WTC11 (cell line): ENCODE measurements at regions not wholly inside any gene's neighbourhood (a gene's known extent, or its start where the extent isn't known, plus 50 kb on each side); places are given as distances from the start of the nearest gene placed in this dataset.

Experiments used
- ATF3 ChIP-seq: sonication (generic); formaldehyde crosslinking; conservative IDR thresholded peaks from 2 replicates; pipeline ENCODE4 v1.8.1; 2022; ENCODE audit warnings: mild to moderate bottlenecking, missing genetic modification reagents
- CTCF ChIP-seq: fragments of 200-600 bp; IDR thresholded peaks from 2 replicates; pipeline ENCODE4 v1.8.0; 2022; ENCODE audit warnings: antibody characterized with exemption
- EMX1 ChIP-seq: fragments of 250-450 bp; sonication (Bioruptor Pico); IDR thresholded peaks from 2 replicates; pipeline ENCODE4 v1.8.0; 2021; ENCODE audit warnings: mild to moderate bottlenecking
- IRF2 ChIP-seq: sonication (generic); formaldehyde crosslinking; IDR thresholded peaks from 2 replicates; pipeline ENCODE4 v1.8.0; 2022; ENCODE audit warnings: low read depth, missing genetic modification reagents, borderline replicate concordance
- JUN ChIP-seq: sonication (generic); formaldehyde crosslinking; IDR thresholded peaks from 2 replicates; pipeline ENCODE4 v1.8.0; 2023; ENCODE audit warnings: mild to moderate bottlenecking, missing genetic modification reagents
- KAT7 ChIP-seq: sonication (generic); formaldehyde crosslinking; IDR thresholded peaks from 2 replicates; pipeline ENCODE4 v1.8.1; 2023; ENCODE audit warnings: missing genetic modification reagents, mild to moderate bottlenecking, borderline replicate concordance
- SP1 ChIP-seq: sonication (generic); formaldehyde crosslinking; conservative IDR thresholded peaks from 2 replicates; pipeline ENCODE4 v1.8.1; 2022; ENCODE audit warnings: missing genetic modification reagents
- TCF7 ChIP-seq: sonication (generic); formaldehyde crosslinking; IDR thresholded peaks from 2 replicates; pipeline ENCODE4 v1.8.0; 2022; ENCODE audit warnings: mild to moderate bottlenecking, low read depth, missing genetic modification reagents, moderate library complexity
- USF1 ChIP-seq: sonication (generic); formaldehyde crosslinking; IDR thresholded peaks from 2 replicates; pipeline ENCODE4 v1.8.0; 2022; ENCODE audit warnings: mild to moderate bottlenecking, missing genetic modification reagents
- USF2 ChIP-seq: sonication (generic); formaldehyde crosslinking; IDR thresholded peaks from 2 replicates; pipeline ENCODE4 v1.8.1; 2023; ENCODE audit warnings: mild to moderate bottlenecking, missing genetic modification reagents, moderate library complexity
- TF ChIP-seq, protein P1 (sequence below): sonication (generic); formaldehyde crosslinking; IDR thresholded peaks from 2 replicates; pipeline ENCODE4 v1.8.0; 2023; ENCODE audit warnings: missing genetic modification reagents
- TF ChIP-seq, protein P2 (sequence below): sonication (generic); formaldehyde crosslinking; IDR thresholded peaks from 2 replicates; pipeline ENCODE4 v1.8.0; 2022; ENCODE audit warnings: missing genetic modification reagents
- TF ChIP-seq, protein P3 (sequence below): sonication (generic); formaldehyde crosslinking; IDR thresholded peaks from 2 replicates; pipeline ENCODE4 v1.8.1; 2023; ENCODE audit warnings: mild to moderate bottlenecking, missing genetic modification reagents, moderate library complexity

- TF ChIP-seq SP1 (CRISPR knock-in tag) (no peak), CTCF (no peak), KAT7 (CRISPR knock-in tag) (no peak), USF1 (CRISPR knock-in tag) (no peak), ATF3 (CRISPR knock-in tag) (no peak), TCF7 (CRISPR knock-in tag) (no peak), EMX1 (CRISPR knock-in tag) (no peak), USF2 (CRISPR knock-in tag) (no peak), JUN (no peak), IRF2 (CRISPR knock-in tag) (no peak)
- TF ChIP-seq, protein P1, sequence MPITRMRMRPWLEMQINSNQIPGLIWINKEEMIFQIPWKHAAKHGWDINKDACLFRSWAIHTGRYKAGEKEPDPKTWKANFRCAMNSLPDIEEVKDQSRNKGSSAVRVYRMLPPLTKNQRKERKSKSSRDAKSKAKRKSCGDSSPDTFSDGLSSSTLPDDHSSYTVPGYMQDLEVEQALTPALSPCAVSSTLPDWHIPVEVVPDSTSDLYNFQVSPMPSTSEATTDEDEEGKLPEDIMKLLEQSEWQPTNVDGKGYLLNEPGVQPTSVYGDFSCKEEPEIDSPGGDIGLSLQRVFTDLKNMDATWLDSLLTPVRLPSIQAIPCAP (CRISPR knock-in tag), result no peak
- TF ChIP-seq, protein P2, sequence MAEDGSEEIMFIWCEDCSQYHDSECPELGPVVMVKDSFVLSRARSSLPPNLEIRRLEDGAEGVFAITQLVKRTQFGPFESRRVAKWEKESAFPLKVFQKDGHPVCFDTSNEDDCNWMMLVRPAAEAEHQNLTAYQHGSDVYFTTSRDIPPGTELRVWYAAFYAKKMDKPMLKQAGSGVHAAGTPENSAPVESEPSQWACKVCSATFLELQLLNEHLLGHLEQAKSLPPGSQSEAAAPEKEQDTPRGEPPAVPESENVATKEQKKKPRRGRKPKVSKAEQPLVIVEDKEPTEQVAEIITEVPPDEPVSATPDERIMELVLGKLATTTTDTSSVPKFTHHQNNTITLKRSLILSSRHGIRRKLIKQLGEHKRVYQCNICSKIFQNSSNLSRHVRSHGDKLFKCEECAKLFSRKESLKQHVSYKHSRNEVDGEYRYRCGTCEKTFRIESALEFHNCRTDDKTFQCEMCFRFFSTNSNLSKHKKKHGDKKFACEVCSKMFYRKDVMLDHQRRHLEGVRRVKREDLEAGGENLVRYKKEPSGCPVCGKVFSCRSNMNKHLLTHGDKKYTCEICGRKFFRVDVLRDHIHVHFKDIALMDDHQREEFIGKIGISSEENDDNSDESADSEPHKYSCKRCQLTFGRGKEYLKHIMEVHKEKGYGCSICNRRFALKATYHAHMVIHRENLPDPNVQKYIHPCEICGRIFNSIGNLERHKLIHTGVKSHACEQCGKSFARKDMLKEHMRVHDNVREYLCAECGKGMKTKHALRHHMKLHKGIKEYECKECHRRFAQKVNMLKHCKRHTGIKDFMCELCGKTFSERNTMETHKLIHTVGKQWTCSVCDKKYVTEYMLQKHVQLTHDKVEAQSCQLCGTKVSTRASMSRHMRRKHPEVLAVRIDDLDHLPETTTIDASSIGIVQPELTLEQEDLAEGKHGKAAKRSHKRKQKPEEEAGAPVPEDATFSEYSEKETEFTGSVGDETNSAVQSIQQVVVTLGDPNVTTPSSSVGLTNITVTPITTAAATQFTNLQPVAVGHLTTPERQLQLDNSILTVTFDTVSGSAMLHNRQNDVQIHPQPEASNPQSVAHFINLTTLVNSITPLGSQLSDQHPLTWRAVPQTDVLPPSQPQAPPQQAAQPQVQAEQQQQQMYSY (CRISPR knock-in tag), result no peak
- TF ChIP-seq, protein P3, sequence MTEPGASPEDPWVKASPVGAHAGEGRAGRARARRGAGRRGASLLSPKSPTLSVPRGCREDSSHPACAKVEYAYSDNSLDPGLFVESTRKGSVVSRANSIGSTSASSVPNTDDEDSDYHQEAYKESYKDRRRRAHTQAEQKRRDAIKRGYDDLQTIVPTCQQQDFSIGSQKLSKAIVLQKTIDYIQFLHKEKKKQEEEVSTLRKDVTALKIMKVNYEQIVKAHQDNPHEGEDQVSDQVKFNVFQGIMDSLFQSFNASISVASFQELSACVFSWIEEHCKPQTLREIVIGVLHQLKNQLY (CRISPR knock-in tag), result no peak
These were observed 290.5 kb downstream of the RFC3 start for GRCh38 chr13:34108410-34108809.
